ENCODE measurements at regions not wholly inside any gene's neighbourhood (a gene's known extent, or its start where the extent isn't known, plus 50 kb on each side); places are given as distances from the start of the nearest gene placed in this dataset.

DNA sequence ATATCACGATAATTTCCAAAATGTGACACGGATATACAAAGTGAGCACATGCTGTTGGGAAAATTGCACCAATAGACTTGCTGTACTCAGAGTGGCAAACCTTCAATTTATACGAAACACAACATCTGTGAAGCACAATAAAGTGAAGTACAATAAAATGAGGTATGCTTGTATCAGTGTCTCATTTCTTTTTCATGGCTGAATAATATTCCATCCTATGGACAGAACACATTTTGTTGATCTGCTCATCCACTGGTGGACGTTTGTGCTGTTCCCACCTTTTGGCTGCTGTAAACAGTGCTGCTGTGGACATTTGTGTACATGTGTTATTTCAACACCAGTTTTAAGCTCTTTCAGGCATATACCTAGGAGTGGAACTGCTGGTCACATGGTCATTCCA, 78.7 kb upstream of the CCND1 start:
- Histone ChIP-seq H3K27ac (ENCODE audit: extremely low read depth, low read depth, low read length) (no peak overlapping the region), H3K4me1 (ENCODE audit: control insufficient read depth, insufficient read depth, low read length) (no peaks in the 10 kb centered on the region), H3K4me3 (ENCODE audit: low read depth, low read length) (no peak overlapping the region), H3K9me3 (ENCODE audit: control insufficient read depth, insufficient read depth, low read depth, low read length) (no peaks in the 10 kb centered on the region), H3K36me3 (ENCODE audit: control insufficient read depth in 2 of 2, insufficient read depth in 1 of 2, low read length in 2 of 2) (no peaks in the 10 kb centered on the region)
- POLR2A ChIA-PET = no interaction called here
- TF ChIP-seq ZNF146 (tag by site-specific recombination; IDR thresholded peaks at IDR 0.05) = peak; percentile 72
- TF ChIP-seq ZNF169 (tag by site-specific recombination; IDR thresholded peaks at IDR 0.05) = no peak
- CTCF ChIA-PET = no interaction called here

DNA sequence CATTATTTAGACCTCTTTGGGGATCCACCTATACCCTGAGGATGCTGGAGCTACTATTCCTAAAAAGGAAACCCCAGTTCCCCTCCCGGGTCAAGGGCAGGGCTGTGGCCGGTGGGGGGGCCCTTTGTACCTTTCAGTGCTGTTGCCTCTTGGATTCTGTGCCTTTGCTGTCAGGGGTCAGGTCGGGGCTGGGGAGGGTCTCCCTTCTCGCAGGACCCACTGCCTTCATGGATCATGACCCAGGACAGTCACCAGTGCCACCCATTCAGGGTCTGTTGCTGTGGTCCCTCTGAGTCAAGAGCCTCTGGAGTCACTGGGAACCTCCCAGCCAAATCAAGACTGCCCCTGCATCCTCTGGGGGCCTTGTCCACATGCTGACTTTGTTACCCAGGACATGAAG, 78.1 kb upstream of the CCND1 start:
- H3K4me3 ChIP-seq (ENCODE audit: low read depth, low read length) = no peak overlapping the region
- H3K36me3 ChIP-seq (ENCODE audit: control insufficient read depth in 2 of 2, insufficient read depth in 1 of 2, low read length in 2 of 2) = no peaks in the 10 kb centered on the region
- no peak overlapping the region for H3K27ac ChIP-seq (ENCODE audit: extremely low read depth, low read depth, low read length)
- CTCF ChIA-PET = no interaction called here
- no peak for TF ChIP-seq ZNF555 (tag by site-specific recombination; conservative IDR thresholded peaks at IDR 0.05)
- no peaks in the 10 kb centered on the region for H3K4me1 ChIP-seq (ENCODE audit: control insufficient read depth, insufficient read depth, low read length)
- H3K9me3 ChIP-seq (ENCODE audit: control insufficient read depth, insufficient read depth, low read depth, low read length) = no peaks in the 10 kb centered on the region
- POLR2A ChIA-PET = no interaction called here

DNA sequence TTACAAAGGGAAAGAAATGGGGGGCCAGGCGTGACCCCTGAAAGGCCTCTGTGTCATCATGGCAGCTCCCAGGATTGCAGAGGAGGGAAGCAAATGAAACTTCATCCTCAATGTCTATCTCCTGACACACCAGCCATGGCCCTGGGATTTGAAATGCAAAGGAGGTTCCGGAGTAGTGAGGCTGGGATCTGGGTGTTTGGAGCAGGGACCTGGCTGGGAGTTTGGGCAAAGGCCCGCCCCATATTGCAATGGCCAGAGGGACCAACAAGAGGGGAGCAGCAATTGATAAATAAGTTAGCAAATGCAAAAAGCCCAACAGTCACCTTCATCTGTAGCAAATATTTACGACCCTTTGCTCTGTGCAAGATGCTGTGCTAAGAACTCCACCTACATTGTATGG, 77.7 kb upstream of the CCND1 start:
- ChIA-PET POLR2A (no interaction called here), CTCF (no interaction called here)
- Histone ChIP-seq H3K9me3 (ENCODE audit: control insufficient read depth, insufficient read depth, low read depth, low read length) (no peaks in the 10 kb centered on the region), H3K4me3 (ENCODE audit: low read depth, low read length) (no peak overlapping the region), H3K27ac (ENCODE audit: extremely low read depth, low read depth, low read length) (no peak overlapping the region), H3K4me1 (ENCODE audit: control insufficient read depth, insufficient read depth, low read length) (no peaks in the 10 kb centered on the region), H3K36me3 (ENCODE audit: control insufficient read depth in 2 of 2, insufficient read depth in 1 of 2, low read length in 2 of 2) (no peaks in the 10 kb centered on the region)
- TF ChIP-seq ZNF654 (tag by site-specific recombination; IDR thresholded peaks at IDR 0.05; ENCODE audit: low read depth) (no peak), ZNF561 (tag by site-specific recombination; IDR thresholded peaks at IDR 0.05; ENCODE audit: borderline replicate concordance) (no peak), ZNF2 (tag by site-specific recombination; IDR thresholded peaks at IDR 0.05) (no peak), ZNF211 (tag by site-specific recombination; IDR thresholded peaks at IDR 0.05; ENCODE audit: low read depth) (no peak), GLI4 (tag by site-specific recombination; IDR thresholded peaks at IDR 0.05) (no peak), ZNF514 (tag by site-specific recombination; IDR thresholded peaks at IDR 0.05) (no peak), ZNF658 (tag by site-specific recombination; IDR thresholded peaks at IDR 0.05) (no peak), GLIS2 (tag by site-specific recombination; IDR thresholded peaks at IDR 0.05) (no peak), ZNF571 (tag by site-specific recombination; IDR thresholded peaks at IDR 0.05) (no peak), ZNF112 (tag by site-specific recombination; IDR thresholded peaks at IDR 0.05) (no peak), ZNF214 (tag by site-specific recombination; IDR thresholded peaks at IDR 0.05; ENCODE audit: borderline replicate concordance) (no peak), SCRT2 (tag by site-specific recombination; IDR thresholded peaks at IDR 0.05) (no peak), ZNF175 (tag by site-specific recombination; IDR thresholded peaks at IDR 0.05) (no peak), HOXC10 (CRISPR knock-in tag; IDR thresholded peaks at IDR 0.05) (no peak), ZNF433 (tag by site-specific recombination; IDR thresholded peaks at IDR 0.05; ENCODE audit: low read depth) (no peak)
- TF ChIP-seq, protein P1, sequence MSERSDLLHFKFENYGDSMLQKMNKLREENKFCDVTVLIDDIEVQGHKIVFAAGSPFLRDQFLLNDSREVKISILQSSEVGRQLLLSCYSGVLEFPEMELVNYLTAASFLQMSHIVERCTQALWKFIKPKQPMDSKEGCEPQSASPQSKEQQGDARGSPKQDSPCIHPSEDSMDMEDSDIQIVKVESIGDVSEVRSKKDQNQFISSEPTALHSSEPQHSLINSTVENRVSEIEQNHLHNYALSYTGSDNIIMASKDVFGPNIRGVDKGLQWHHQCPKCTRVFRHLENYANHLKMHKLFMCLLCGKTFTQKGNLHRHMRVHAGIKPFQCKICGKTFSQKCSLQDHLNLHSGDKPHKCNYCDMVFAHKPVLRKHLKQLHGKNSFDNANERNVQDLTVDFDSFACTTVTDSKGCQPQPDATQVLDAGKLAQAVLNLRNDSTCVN (tag by site-specific recombination; optimal IDR thresholded peaks at IDR 0.05) = no peak
- TF ChIP-seq, protein P2, sequence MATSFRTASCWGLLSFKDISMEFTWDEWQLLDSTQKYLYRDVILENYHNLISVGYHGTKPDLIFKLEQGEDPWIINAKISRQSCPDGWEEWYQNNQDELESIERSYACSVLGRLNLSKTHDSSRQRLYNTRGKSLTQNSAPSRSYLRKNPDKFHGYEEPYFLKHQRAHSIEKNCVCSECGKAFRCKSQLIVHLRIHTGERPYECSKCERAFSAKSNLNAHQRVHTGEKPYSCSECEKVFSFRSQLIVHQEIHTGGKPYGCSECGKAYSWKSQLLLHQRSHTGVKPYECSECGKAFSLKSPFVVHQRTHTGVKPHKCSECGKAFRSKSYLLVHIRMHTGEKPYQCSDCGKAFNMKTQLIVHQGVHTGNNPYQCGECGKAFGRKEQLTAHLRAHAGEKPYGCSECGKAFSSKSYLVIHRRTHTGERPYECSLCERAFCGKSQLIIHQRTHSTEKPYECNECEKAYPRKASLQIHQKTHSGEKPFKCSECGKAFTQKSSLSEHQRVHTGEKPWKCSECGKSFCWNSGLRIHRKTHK (tag by site-specific recombination; IDR thresholded peaks at IDR 0.05) = no peak
